Smooth muscle cell (in vitro differentiated cells): ENCODE measurements at regions not wholly inside any gene's neighbourhood (a gene's known extent, or its start where the extent isn't known, plus 50 kb on each side); places are given as distances from the start of the nearest gene placed in this dataset.

Experiments used
- DNase-seq: peaks from one replicate; lab custom pipeline; 2025; ENCODE audit not compliant: unreplicated experiment; lab: John Stamatoyannopoulos, UW
- H2AFZ ChIP-seq: fragments of 200-600 bp; sonication (generic); 2 replicates; pipeline ENCODE4 v1.6.0; 2016; ENCODE audit warnings: antibody characterized with exemption, low read depth, mild to moderate bottlenecking
- H3F3A ChIP-seq: fragments of 200-600 bp; sonication (generic); 2 replicates; pipeline ENCODE4 v1.6.0; 2017; ENCODE audit warnings: antibody characterized with exemption, low read depth
- H3K27ac ChIP-seq: fragments of 200-600 bp; sonication (generic); 2 replicates; pipeline ENCODE4 v1.5.1; 2016; ENCODE audit warnings: low read depth, mild to moderate bottlenecking
- H3K27me3 ChIP-seq: fragments of 200-600 bp; sonication (generic); 2 replicates; pipeline ENCODE4 v1.6.1; 2016; ENCODE audit warnings: low read depth, mild to moderate bottlenecking
- H3K36me3 ChIP-seq: fragments of 200-600 bp; sonication (generic); 2 replicates; pipeline ENCODE4 v1.5.1; 2016; ENCODE audit warnings: low read depth
- H3K4me1 ChIP-seq: fragments of 200-600 bp; sonication (generic); 2 replicates; pipeline ENCODE4 v1.5.1; 2016; ENCODE audit warnings: low read depth
- H3K4me2 ChIP-seq: fragments of 200-600 bp; sonication (generic); 2 replicates; pipeline ENCODE4 v1.6.0; 2016; ENCODE audit warnings: mild to moderate bottlenecking
- H3K4me3 ChIP-seq: fragments of 200-600 bp; sonication (generic); 2 replicates; pipeline ENCODE4 v1.5.1; 2016; ENCODE audit warnings: mild to moderate bottlenecking
- H3K79me2 ChIP-seq: fragments of 200-600 bp; sonication (generic); 2 replicates; pipeline ENCODE4 v1.6.0; 2016; ENCODE audit warnings: low read depth, mild to moderate bottlenecking
- H3K9ac ChIP-seq: fragments of 200-600 bp; sonication (generic); 2 replicates; pipeline ENCODE4 v1.6.0; 2016; ENCODE audit warnings: low read depth
- H3K9me3 ChIP-seq: fragments of 200-600 bp; sonication (generic); replicated peaks from 2 replicates; pipeline ENCODE4 v1.5.1; 2016; ENCODE audit warnings: low read depth
- H4K20me1 ChIP-seq: fragments of 200-600 bp; sonication (generic); 2 replicates; pipeline ENCODE4 v1.6.0; 2016; ENCODE audit warnings: low read depth
- CTCF ChIP-seq: fragments of 200-600 bp; sonication (generic); IDR thresholded peaks from 2 replicates; pipeline ENCODE4 v1.5.1; 2017; ENCODE audit warnings: borderline replicate concordance, mild to moderate bottlenecking, antibody characterized with exemption; ENCODE audit not compliant: insufficient read depth, poor library complexity, severe bottlenecking
- WGBS: methylation state at CpG from one replicate; pipeline ENCODE4 v1.1.7; 2016; ENCODE audit warnings: low lambda C conversion rate; 5-methylcytosine and 5-hydroxymethylcytosine counted together

DNA sequence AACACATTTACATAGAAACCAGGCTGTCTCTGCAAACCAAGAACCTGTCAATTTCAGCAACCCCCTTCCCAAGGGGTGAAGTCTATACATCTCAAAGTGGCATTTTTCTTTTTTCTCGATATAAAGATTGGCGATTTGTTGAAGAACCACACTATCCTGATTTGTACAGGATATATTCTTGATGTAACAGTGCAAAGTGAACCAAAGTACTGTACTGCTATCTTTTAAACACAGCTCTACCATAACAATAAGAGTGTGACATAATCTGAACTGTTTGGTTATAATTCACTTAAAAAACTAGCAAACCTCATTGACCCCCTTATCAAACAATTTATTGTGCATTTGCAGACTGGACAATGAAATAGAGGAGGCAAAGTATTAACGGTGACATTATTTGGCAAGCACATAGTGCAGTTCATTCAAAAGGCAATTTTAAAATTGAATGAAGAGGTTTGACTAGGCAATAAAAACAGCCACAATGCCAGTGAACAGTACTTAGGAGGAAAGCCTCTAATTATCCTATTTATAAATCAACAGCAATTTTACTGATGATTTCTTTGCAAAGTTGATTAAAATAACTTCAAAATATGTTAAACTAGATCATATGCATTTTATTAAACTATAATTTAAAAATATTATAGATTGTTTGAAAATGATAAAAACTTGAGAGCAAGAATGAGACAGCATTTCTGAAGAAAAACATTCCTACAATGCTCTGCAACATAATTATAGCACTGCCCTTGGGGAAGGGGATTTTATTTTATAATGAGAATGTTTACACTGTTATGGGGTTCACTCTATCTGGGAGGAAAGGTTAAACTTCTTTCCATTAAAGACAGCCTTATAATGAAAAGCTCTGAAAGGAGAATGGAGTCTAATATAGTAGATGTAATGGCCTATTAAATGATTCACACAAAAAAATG lies 440.9 kb downstream of the ZEB2 start:
- H3K4me2 ChIP-seq: no peak overlapping the region
- no peaks in the 10 kb centered on the region for H3F3A ChIP-seq
- H3K4me1 ChIP-seq: peaks cover 4% of the 10 kb centered on the region
- no peak overlapping the region for H2AFZ ChIP-seq
- H4K20me1 ChIP-seq: no peaks in the 10 kb centered on the region
- no peak for TF ChIP-seq CTCF
- H3K9ac ChIP-seq: no peak overlapping the region
- no peak for DNase-seq
- no peaks in the 10 kb centered on the region for H3K36me3 ChIP-seq
- H3K27me3 ChIP-seq: no peaks in the 10 kb centered on the region
- no peak overlapping the region for H3K4me3 ChIP-seq
- no peaks in the 10 kb centered on the region for H3K9me3 ChIP-seq
- WGBS: 92% methylated on average over 3 of the region's 3 CpGs
- no peaks in the 10 kb centered on the region for H3K79me2 ChIP-seq
- H3K27ac ChIP-seq: no peak overlapping the region

DNA sequence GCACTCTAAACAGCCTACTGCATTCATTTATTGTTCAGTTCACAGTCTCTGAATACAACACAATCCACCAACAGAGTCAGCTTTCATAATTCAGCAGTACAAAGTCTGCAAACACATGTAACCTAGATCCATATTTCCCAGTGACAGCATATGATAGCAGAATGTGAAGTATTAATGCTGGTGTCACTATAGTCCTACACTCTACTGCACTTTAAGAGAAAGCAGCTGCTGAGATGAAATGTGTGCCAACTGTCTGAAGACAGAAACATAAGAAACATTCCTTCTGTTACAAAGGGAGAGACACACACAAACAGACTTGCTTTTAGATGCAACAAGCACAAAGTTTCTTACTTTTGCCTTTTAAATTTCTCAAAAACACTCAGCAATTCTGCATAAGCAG lies 441.8 kb downstream of the ZEB2 start:
- no peaks in the 10 kb centered on the region for H3K79me2 ChIP-seq
- no peaks in the 10 kb centered on the region for H3F3A ChIP-seq
- no peak overlapping the region for H3K9ac ChIP-seq
- no peak overlapping the region for H2AFZ ChIP-seq
- no peak for TF ChIP-seq CTCF
- H3K27me3 ChIP-seq: no peaks in the 10 kb centered on the region
- no peak overlapping the region for H3K4me3 ChIP-seq
- no peak overlapping the region for H3K27ac ChIP-seq
- H3K9me3 ChIP-seq: no peaks in the 10 kb centered on the region
- H3K4me1 ChIP-seq: peaks cover 4% of the 10 kb centered on the region
- no peak for DNase-seq
- no peaks in the 10 kb centered on the region for H4K20me1 ChIP-seq
- no peaks in the 10 kb centered on the region for H3K36me3 ChIP-seq
- H3K4me2 ChIP-seq: no peak overlapping the region

- Histone ChIP-seq H3K36me3 (no peaks in the 10 kb centered on the region), H2AFZ (no peak overlapping the region), H3K4me1 (peaks cover 4% of the 10 kb centered on the region), H3K9ac (no peak overlapping the region), H3K9me3 (no peaks in the 10 kb centered on the region), H3K4me3 (no peak overlapping the region), H3F3A (no peaks in the 10 kb centered on the region), H3K27ac (no peak overlapping the region), H3K27me3 (no peaks in the 10 kb centered on the region), H4K20me1 (no peaks in the 10 kb centered on the region), H3K79me2 (no peaks in the 10 kb centered on the region), H3K4me2 (no peak overlapping the region)
- DNase-seq: no peak
- no peak for TF ChIP-seq CTCF
- 82% methylated on average over 3 of the region's 3 CpGs for WGBS
Observed at GRCh38 chr2:144074450-144074849, 445.5 kb downstream of the ZEB2 start.

- TF ChIP-seq CTCF: no peak
- H3K9me3 ChIP-seq: no peaks in the 10 kb centered on the region
- no peak overlapping the region for H2AFZ ChIP-seq
- no peak overlapping the region for H3K27ac ChIP-seq
- H4K20me1 ChIP-seq: no peaks in the 10 kb centered on the region
- H3K4me3 ChIP-seq: no peak overlapping the region
- no peaks in the 10 kb centered on the region for H3K4me1 ChIP-seq
- no peak overlapping the region for H3K9ac ChIP-seq
- H3K27me3 ChIP-seq: no peaks in the 10 kb centered on the region
- H3K79me2 ChIP-seq: no peaks in the 10 kb centered on the region
- H3K36me3 ChIP-seq: no peaks in the 10 kb centered on the region
- H3K4me2 ChIP-seq: no peak overlapping the region
- H3F3A ChIP-seq: no peaks in the 10 kb centered on the region
- 95% methylated on average over 4 of the region's 4 CpGs for WGBS
- no peak for DNase-seq
Observed at GRCh38 chr2:144071461-144071860, 448.5 kb downstream of the ZEB2 start.
